ENCODE measurements at regions not wholly inside any gene's neighbourhood (a gene's known extent, or its start where the extent isn't known, plus 50 kb on each side); places are given as distances from the start of the nearest gene placed in this dataset.

DNA sequence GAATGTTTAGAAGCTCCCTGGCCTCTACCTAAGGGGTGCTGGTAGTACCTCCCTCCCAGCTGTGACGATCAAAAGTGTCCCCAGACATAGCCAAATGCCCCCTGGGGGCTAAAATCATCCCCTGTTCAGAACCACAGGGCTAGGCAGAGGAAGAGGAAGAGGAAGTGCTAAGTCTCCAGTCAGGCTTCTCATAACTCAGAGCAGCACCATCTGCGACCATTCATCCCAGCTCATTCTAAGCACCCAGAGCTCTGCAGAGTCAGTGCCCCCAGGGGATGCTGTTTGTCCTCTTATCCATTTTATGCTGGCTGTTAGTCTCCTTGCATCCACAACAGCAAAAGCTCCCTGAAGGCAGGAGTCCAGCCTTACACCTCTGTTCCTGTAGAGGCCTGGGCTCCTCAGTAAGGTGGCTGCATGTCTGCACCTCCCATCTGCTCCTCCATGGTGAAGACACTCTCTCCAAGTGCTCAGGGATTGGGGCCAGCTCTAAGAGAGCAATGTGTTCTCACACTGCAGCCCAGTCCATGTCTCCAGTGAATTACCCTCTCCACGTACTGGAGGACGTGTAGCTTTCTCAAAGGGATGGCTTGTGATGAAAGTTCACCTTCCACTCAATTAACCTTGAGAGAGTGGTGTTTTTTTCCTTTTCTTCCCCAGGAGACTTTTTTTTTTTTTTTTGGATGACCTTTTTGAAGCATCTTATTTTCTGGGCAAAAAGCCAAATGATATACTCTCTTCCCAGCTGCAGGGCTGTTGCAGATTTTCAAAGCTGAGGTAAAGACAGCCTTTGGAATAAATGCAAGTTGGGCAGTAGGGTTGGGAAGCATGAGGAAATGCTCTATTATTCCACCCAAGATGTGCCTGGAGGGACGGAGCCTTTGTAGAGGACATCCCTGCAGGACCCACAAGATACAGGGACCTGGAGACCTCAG is 158.9 kb upstream of the SLC14A2 start:
- TF ChIP-seq POLR2AphosphoS5 (IDR thresholded peaks at IDR 0.05) (no peak), POLR2A (IDR thresholded peaks at IDR 0.05) (no peak)
- TF ChIP-seq, protein P1, sequence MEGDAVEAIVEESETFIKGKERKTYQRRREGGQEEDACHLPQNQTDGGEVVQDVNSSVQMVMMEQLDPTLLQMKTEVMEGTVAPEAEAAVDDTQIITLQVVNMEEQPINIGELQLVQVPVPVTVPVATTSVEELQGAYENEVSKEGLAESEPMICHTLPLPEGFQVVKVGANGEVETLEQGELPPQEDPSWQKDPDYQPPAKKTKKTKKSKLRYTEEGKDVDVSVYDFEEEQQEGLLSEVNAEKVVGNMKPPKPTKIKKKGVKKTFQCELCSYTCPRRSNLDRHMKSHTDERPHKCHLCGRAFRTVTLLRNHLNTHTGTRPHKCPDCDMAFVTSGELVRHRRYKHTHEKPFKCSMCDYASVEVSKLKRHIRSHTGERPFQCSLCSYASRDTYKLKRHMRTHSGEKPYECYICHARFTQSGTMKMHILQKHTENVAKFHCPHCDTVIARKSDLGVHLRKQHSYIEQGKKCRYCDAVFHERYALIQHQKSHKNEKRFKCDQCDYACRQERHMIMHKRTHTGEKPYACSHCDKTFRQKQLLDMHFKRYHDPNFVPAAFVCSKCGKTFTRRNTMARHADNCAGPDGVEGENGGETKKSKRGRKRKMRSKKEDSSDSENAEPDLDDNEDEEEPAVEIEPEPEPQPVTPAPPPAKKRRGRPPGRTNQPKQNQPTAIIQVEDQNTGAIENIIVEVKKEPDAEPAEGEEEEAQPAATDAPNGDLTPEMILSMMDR (IDR thresholded peaks at IDR 0.05 in 8 of 11, conservative IDR thresholded peaks at IDR 0.05 in 3 of 11): peak in 4 of 11 experiments; percentile 9 to 45 (median 18)
